ENCODE measurements at regions not wholly inside any gene's neighbourhood (a gene's known extent, or its start where the extent isn't known, plus 50 kb on each side); places are given as distances from the start of the nearest gene placed in this dataset.

- TF ChIP-seq, protein P1, sequence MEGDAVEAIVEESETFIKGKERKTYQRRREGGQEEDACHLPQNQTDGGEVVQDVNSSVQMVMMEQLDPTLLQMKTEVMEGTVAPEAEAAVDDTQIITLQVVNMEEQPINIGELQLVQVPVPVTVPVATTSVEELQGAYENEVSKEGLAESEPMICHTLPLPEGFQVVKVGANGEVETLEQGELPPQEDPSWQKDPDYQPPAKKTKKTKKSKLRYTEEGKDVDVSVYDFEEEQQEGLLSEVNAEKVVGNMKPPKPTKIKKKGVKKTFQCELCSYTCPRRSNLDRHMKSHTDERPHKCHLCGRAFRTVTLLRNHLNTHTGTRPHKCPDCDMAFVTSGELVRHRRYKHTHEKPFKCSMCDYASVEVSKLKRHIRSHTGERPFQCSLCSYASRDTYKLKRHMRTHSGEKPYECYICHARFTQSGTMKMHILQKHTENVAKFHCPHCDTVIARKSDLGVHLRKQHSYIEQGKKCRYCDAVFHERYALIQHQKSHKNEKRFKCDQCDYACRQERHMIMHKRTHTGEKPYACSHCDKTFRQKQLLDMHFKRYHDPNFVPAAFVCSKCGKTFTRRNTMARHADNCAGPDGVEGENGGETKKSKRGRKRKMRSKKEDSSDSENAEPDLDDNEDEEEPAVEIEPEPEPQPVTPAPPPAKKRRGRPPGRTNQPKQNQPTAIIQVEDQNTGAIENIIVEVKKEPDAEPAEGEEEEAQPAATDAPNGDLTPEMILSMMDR (IDR thresholded peaks at IDR 0.05; ENCODE audit: low read length), result no peak
- TF ChIP-seq EZH2 (IDR thresholded peaks at IDR 0.05; ENCODE audit: borderline replicate concordance, low read length), result no peak
These were observed 240.0 kb downstream of the BCOR start for GRCh38 chrX:39857780-39858179.
